ENCODE measurements at regions not wholly inside any gene's neighbourhood (a gene's known extent, or its start where the extent isn't known, plus 50 kb on each side); places are given as distances from the start of the nearest gene placed in this dataset.

GRCh38 chr18:22325396-22325795 lies 92.3 kb downstream of the CTAGE1 start:
- no peak for DNase-seq

- no peak for DNase-seq
Observed at GRCh38 chr18:22324191-22325131, 93.3 kb downstream of the CTAGE1 start.

GRCh38 chr18:22322243-22322691 lies 95.4 kb downstream of the CTAGE1 start:
- no peak for DNase-seq

GRCh38 chr18:22320771-22321170 lies 96.9 kb downstream of the CTAGE1 start:
- DNase-seq: no peak

- DNase-seq: no peak
Observed at GRCh38 chr18:22320155-22320554, 97.6 kb downstream of the CTAGE1 start.

- no peak for DNase-seq
Observed at GRCh38 chr18:22318745-22319407, 98.8 kb downstream of the CTAGE1 start.

GRCh38 chr18:22314420-22314819 lies 103.3 kb downstream of the CTAGE1 start:
- no peak for DNase-seq

GRCh38 chr18:22314001-22314400 lies 103.7 kb downstream of the CTAGE1 start:
- DNase-seq: no peak

- DNase-seq: no peak
Observed at GRCh38 chr18:22311301-22311700, 106.4 kb downstream of the CTAGE1 start.

GRCh38 chr18:22309191-22309590 lies 108.5 kb downstream of the CTAGE1 start:
- no peak for DNase-seq

- DNase-seq: no peak
Observed at GRCh38 chr18:22307528-22307927, 110.2 kb downstream of the CTAGE1 start.

GRCh38 chr18:22303927-22304326 lies 113.8 kb downstream of the CTAGE1 start:
- DNase-seq: no peak

GRCh38 chr18:22302144-22302543 lies 115.6 kb downstream of the CTAGE1 start:
- DNase-seq: peak; percentile 60

GRCh38 chr18:22300665-22301636 lies 116.8 kb downstream of the CTAGE1 start:
- no peak for DNase-seq

- no peak for DNase-seq
Observed at GRCh38 chr18:22297008-22297407, 120.7 kb downstream of the CTAGE1 start.

GRCh38 chr18:22296304-22296703 lies 121.4 kb downstream of the CTAGE1 start:
- DNase-seq: no peak

- no peak for DNase-seq
Observed at GRCh38 chr18:22293417-22293816, 124.0 kb downstream of the GATA6 start.

GRCh38 chr18:22290004-22290403 lies 120.6 kb downstream of the GATA6 start:
- no peak for DNase-seq

- no peak for DNase-seq
Observed at GRCh38 chr18:22286585-22286984, 117.2 kb downstream of the GATA6 start.

- no peak for DNase-seq
Observed at GRCh38 chr18:22285361-22286140, 116.2 kb downstream of the GATA6 start.

- no peak for DNase-seq
Observed at GRCh38 chr18:22284581-22285360, 115.4 kb downstream of the GATA6 start.
